ENCODE measurements at regions not wholly inside any gene's neighbourhood (a gene's known extent, or its start where the extent isn't known, plus 50 kb on each side); places are given as distances from the start of the nearest gene placed in this dataset.

DNA sequence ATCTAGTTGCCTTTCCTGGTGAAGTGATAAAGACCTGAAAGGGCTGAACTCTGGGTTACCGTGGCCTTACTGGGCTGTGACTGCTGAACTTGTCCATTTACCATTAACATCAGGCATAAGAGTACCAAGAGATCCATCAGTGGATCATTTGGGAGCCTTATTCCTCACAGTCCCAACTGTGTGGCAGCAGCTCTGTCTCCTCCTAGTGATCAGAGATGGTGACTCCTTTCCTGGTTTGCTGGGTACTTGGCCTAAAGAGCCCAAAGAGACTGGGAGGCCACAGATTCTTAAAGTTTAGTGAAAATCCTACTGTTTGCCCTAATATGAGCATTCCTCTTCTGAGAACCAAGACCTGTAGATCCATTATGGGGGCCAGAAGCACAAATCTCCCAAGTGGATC lies 56.3 kb upstream of the ATP6AP2 start:
- H3K4me3 ChIP-seq (ENCODE audit: low read length): no peak overlapping the region
- H3K36me3 ChIP-seq (ENCODE audit: control insufficient read depth, insufficient read depth, low read length): no peaks in the 10 kb centered on the region
- H3K27ac ChIP-seq (ENCODE audit: low read length): no peak overlapping the region
- Mint-ChIP-seq H3K4me1 (no peaks in the 10 kb centered on the region), H3K27me3 (ENCODE audit: low read depth in 2 of 2) (peaks cover 3 to 20% of the 10 kb centered on the region in 2 donors), H3K36me3 (no peaks in the 10 kb centered on the region), H3K4me3 (no peak overlapping the region), H3K27ac (no peak overlapping the region), H3K9me3 (no peaks in the 10 kb centered on the region)
- DNase-seq (no peak), ATAC-seq (no peak)
- H3K9me3 ChIP-seq (ENCODE audit: control insufficient read depth, insufficient read depth, low read length): no peaks in the 10 kb centered on the region
- H3K27me3 ChIP-seq (ENCODE audit: control insufficient read depth, insufficient read depth, low read length): no peaks in the 10 kb centered on the region
- TF ChIP-seq CTCF (IDR thresholded peaks at IDR 0.05): no peak
- no peaks in the 10 kb centered on the region for H3K4me1 ChIP-seq (ENCODE audit: control insufficient read depth, insufficient read depth, low read length)
- WGBS (ENCODE audit: insufficient coverage): 67% methylated on average over 1 of the region's 1 CpG
- intact Hi-C loops (cut with micrococcal nuclease): no loop called here

DNA sequence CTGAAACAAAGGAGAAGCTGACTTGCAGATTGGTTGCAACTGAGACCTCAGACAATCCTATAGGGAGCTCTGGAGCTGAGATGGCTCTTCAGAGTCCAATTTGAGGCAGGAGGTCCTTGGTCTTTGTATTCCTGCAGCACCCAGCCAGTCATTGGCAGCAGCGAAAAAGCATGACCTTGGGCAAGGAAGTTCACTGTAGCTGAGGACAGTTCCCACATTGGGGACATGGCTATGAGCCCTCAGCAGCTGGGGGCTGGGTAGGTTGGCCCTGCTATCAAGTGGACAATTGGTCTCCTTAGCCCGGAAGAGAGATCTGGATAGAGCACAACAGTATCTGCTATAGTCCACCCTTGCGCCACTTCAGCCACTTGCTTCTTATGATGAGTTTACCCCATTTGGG lies 56.9 kb upstream of the ATP6AP2 start:
- Histone ChIP-seq H3K9me3 (ENCODE audit: control insufficient read depth, insufficient read depth, low read length) (no peaks in the 10 kb centered on the region), H3K4me3 (ENCODE audit: low read length) (no peak overlapping the region), H3K27ac (ENCODE audit: low read length) (no peak overlapping the region), H3K36me3 (ENCODE audit: control insufficient read depth, insufficient read depth, low read length) (no peaks in the 10 kb centered on the region), H3K4me1 (ENCODE audit: control insufficient read depth, insufficient read depth, low read length) (no peaks in the 10 kb centered on the region), H3K27me3 (ENCODE audit: control insufficient read depth, insufficient read depth, low read length) (no peaks in the 10 kb centered on the region)
- Mint-ChIP-seq H3K27me3 (ENCODE audit: low read depth in 2 of 2) (peaks cover 3 to 18% of the 10 kb centered on the region in 2 donors), H3K9me3 (no peaks in the 10 kb centered on the region), H3K4me3 (no peak overlapping the region), H3K36me3 (no peaks in the 10 kb centered on the region), H3K27ac (no peak overlapping the region), H3K4me1 (no peaks in the 10 kb centered on the region)
- WGBS (ENCODE audit: insufficient coverage): 94% methylated on average over 3 of the region's 3 CpGs
- TF ChIP-seq CTCF (IDR thresholded peaks at IDR 0.05): no peak
- ATAC-seq: no peak
- DNase-seq: no peak
- intact Hi-C loops (cut with micrococcal nuclease): no loop called here

DNA sequence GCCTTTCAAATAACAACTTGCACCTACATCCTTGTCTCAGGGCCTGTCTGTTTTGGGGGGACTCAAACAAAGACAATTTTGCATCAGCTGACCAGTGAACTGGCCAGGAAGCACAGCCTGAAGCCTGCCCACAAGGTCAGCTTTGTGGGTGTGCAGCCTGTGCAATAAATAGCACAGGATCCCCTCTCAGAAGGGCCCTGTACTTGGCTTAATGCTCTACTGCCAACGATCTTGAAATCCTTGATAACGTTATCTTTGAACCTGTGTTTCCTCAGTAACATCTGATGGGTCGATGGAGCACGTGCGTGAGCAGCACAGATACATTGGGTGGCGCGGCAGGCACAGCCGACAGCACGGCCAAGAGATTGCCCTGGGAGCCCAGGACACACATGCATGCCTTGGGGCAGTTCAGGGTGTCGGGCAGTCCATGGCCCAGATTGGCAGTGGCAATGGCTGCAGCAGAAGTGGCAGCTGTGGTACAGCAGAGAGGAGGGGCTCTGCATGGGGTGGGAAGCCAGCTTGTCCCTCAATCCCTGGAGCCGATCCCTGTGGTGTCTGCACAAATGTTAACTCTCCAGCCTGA lies 58.8 kb upstream of the ATP6AP2 start:
- H3K36me3 Mint-ChIP-seq: no peaks in the 10 kb centered on the region
- Histone ChIP-seq H3K4me1 (ENCODE audit: control insufficient read depth, insufficient read depth, low read length) (no peaks in the 10 kb centered on the region), H3K27ac (ENCODE audit: low read length) (no peak overlapping the region), H3K4me3 (ENCODE audit: low read length) (no peak overlapping the region), H3K36me3 (ENCODE audit: control insufficient read depth, insufficient read depth, low read length) (no peaks in the 10 kb centered on the region), H3K9me3 (ENCODE audit: control insufficient read depth, insufficient read depth, low read length) (no peaks in the 10 kb centered on the region), H3K27me3 (ENCODE audit: control insufficient read depth, insufficient read depth, low read length) (no peaks in the 10 kb centered on the region)
- 94% methylated on average over 11 of the region's 11 CpGs for WGBS (ENCODE audit: insufficient coverage)
- no peak overlapping the region for H3K27ac Mint-ChIP-seq
- H3K27me3 Mint-ChIP-seq (ENCODE audit: low read depth in 2 of 2): peaks cover 8 to 17% of the 10 kb centered on the region in 2 donors
- no peak overlapping the region for H3K4me3 Mint-ChIP-seq
- ATAC-seq (no peak), DNase-seq (no peak)
- no peak for TF ChIP-seq CTCF (IDR thresholded peaks at IDR 0.05)
- H3K9me3 Mint-ChIP-seq: no peaks in the 10 kb centered on the region
- intact Hi-C loops (cut with micrococcal nuclease): no loop called here
- H3K4me1 Mint-ChIP-seq: no peaks in the 10 kb centered on the region

DNA sequence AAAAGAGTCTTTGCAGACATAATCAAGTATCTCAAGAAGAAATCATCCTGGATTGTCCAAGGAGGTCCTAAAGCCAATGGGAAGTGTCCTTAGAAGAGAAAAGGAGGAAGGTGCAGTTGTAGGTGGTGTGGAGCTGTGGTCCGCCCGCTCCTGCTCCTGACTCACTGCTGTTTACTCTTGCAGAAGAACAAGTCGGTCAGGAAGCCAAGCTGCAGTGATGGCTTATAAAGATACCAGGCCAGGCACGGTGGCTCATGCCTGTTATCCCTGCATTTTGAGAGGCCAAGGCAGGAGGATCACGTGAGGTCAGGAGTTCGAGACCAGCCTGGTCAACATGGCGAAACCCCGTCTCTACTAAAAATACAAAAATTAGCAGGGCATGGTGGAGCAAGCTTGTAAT lies 66.4 kb upstream of the ATP6AP2 start:
- no peak overlapping the region for H3K27ac Mint-ChIP-seq
- Histone ChIP-seq H3K36me3 (ENCODE audit: control insufficient read depth, insufficient read depth, low read length) (no peaks in the 10 kb centered on the region), H3K4me1 (ENCODE audit: control insufficient read depth, insufficient read depth, low read length) (no peaks in the 10 kb centered on the region), H3K27me3 (ENCODE audit: control insufficient read depth, insufficient read depth, low read length) (no peaks in the 10 kb centered on the region), H3K4me3 (ENCODE audit: low read length) (no peak overlapping the region), H3K27ac (ENCODE audit: low read length) (no peak overlapping the region), H3K9me3 (ENCODE audit: control insufficient read depth, insufficient read depth, low read length) (no peaks in the 10 kb centered on the region)
- H3K4me3 Mint-ChIP-seq: no peak overlapping the region
- intact Hi-C loops (cut with micrococcal nuclease): no loop called here
- H3K27me3 Mint-ChIP-seq (ENCODE audit: low read depth in 2 of 2): peaks cover 5 to 8% of the 10 kb centered on the region in 2 donors
- H3K4me1 Mint-ChIP-seq: no peaks in the 10 kb centered on the region
- H3K36me3 Mint-ChIP-seq: no peaks in the 10 kb centered on the region
- no peaks in the 10 kb centered on the region for H3K9me3 Mint-ChIP-seq
- TF ChIP-seq CTCF (IDR thresholded peaks at IDR 0.05): no peak
- 66% methylated on average over 6 of the region's 8 CpGs for WGBS (ENCODE audit: insufficient coverage)
- DNase-seq (no peak), ATAC-seq (no peak)

Data from natural killer cell (primary cell).